Right lobe of liver (tissue), 6 donors: ENCODE measurements at regions not wholly inside any gene's neighbourhood (a gene's known extent, or its start where the extent isn't known, plus 50 kb on each side); places are given as distances from the start of the nearest gene placed in this dataset.

Source experiments
- ATAC-seq, 4 donors: fragments of 200-7000 bp; cut with Tn5 transposase; one replicate each; pipeline ENCODE4 v1.9.1; 2020; ENCODE audit warnings: mild to moderate bottlenecking in 4 of 4, moderate library complexity in 4 of 4
- DNase-seq, 3 donors: peaks; one replicate each; pipeline ENCODE4 v3.0.0-alpha.2; 2020
- H3K27ac ChIP-seq, 3 donors: fragments of 200-600 bp; one replicate each; pipeline ENCODE4 v1.8.0; 2022
- H3K27me3 ChIP-seq, 2 donors: fragments of 200-600 bp; one replicate each; pipeline ENCODE4 v1.8.0; 2022
- H3K36me3 ChIP-seq, 4 donors: fragments of 200-600 bp; sonication (generic) in 1 of 4; one replicate each; pipeline versions ENCODE4 v1.5.1 to v1.8.0; 2017 to 2022; ENCODE audit warnings: control low read depth in 1 of 4
- H3K4me1 ChIP-seq, 4 donors: fragments of 200-600 bp; sonication (generic) in 1 of 4; one replicate each; pipeline versions ENCODE4 v1.5.1 to v1.8.0; 2017 to 2022; ENCODE audit warnings: control low read depth in 1 of 4
- H3K4me3 ChIP-seq, 3 donors: fragments of 200-600 bp; one replicate each; pipeline ENCODE4 v1.8.0; 2022
- H3K9me3 ChIP-seq, 4 donors: fragments of 200-600 bp; sonication (generic) in 1 of 4; one replicate each; pipeline versions ENCODE4 v1.5.1 to v1.8.0; 2017 to 2022; ENCODE audit warnings: control low read depth in 1 of 4
- POLR2A ChIP-seq: fragments of 450-650 bp; IDR thresholded peaks from one replicate; pipeline ENCODE4 v1.6.1; 2017; ENCODE audit warnings: antibody characterized with exemption, mild to moderate bottlenecking
- WGBS: methylation state at CpG from one replicate; pipeline ENCODE4 v1.1.6; 2018; ENCODE audit warnings: low coverage, low lambda C conversion rate; ENCODE audit not compliant: insufficient coverage; ENCODE audit errors: missing lambda C conversion rate; 5-methylcytosine and 5-hydroxymethylcytosine counted together
- intact Hi-C, 2 donors: fragments of 100-400 bp; cut with DNase I; formaldehyde crosslinking; loops; one replicate each; pipeline versions ENCODE4 v1.11.2 to v1.14.1; 2022
- TF ChIP-seq, protein P1 (sequence below), 4 donors: fragments of 200-600 bp in 3 of 4; fragments of 450-650 bp in 1 of 4; IDR thresholded peaks; one replicate each; pipeline versions ENCODE4 v1.5.1 to v1.8.0; 2016 to 2022; ENCODE audit warnings: antibody characterized with exemption in 4 of 4, mild to moderate bottlenecking in 2 of 4
- donor health status: DM: no; HTN: yes; CAD: no.
- donor health status: DM: no; HTN: no; CAD: no.
- donor health status: DM: no; HTN: no; CAD: no.
- donor health status: DM: no; HTN: yes; CAD: no.
- donor health status: DM: no; HTN: yes; CAD: no.

DNA sequence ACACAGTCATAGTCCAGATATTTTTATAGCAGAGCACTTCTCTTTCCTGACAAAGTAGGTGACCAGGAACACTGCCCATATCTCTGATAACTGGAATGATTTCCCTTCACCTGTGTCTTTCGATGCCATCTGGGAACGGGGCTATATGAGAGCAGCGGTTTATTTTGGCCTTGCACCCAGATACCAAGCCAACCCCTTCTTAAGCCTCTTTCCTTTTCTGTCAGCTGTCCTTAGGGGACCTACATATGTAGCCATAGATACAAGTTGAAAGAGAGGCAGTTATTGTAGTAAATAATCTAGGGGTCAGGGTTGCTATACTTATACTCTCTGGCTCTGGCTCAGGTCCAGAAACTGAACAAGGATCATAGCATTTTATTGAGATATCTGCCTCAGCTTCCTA, 128.8 kb downstream of the NHLRC3 start:
- TF ChIP-seq, protein P1, sequence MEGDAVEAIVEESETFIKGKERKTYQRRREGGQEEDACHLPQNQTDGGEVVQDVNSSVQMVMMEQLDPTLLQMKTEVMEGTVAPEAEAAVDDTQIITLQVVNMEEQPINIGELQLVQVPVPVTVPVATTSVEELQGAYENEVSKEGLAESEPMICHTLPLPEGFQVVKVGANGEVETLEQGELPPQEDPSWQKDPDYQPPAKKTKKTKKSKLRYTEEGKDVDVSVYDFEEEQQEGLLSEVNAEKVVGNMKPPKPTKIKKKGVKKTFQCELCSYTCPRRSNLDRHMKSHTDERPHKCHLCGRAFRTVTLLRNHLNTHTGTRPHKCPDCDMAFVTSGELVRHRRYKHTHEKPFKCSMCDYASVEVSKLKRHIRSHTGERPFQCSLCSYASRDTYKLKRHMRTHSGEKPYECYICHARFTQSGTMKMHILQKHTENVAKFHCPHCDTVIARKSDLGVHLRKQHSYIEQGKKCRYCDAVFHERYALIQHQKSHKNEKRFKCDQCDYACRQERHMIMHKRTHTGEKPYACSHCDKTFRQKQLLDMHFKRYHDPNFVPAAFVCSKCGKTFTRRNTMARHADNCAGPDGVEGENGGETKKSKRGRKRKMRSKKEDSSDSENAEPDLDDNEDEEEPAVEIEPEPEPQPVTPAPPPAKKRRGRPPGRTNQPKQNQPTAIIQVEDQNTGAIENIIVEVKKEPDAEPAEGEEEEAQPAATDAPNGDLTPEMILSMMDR (IDR thresholded peaks at IDR 0.05): no peak
- no peak for TF ChIP-seq POLR2A
- no peak for ATAC-seq
- intact Hi-C loops: no loop called here

DNA sequence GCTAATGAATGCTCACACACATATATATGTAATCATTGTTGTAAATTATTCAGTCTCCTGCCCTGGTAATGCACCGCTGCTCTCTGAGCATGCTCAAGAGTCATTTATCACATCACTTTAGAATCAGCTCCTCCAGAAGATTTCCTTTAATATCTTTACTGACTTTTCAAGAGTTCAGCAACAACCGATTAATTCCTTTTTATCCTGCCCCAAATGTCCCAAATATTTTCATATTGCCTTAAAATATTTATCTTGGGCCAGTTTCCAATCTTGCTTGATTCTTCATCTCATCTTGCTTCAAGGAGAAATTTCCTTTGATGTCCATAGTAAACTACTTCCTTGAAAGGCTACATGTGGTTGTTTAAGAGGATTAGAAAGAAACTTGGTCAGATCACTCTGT, 132.5 kb downstream of the NHLRC3 start:
- Histone ChIP-seq H3K4me3 (no peak overlapping the region), H3K36me3 (no peaks in the 10 kb centered on the region), H3K4me1 (no peaks in the 10 kb centered on the region), H3K27me3 (no peaks in the 10 kb centered on the region), H3K27ac (no peak overlapping the region), H3K9me3 (no peaks in the 10 kb centered on the region)
- WGBS: 38% methylated on average over 2 of the region's 2 CpGs
- no peak for TF ChIP-seq POLR2A
- TF ChIP-seq, protein P1 (IDR thresholded peaks at IDR 0.05): no peak
- intact Hi-C loops: no loop called here
- DNase-seq (no peak), ATAC-seq (no peak)

More for the DNA sequence above, 128.8 kb downstream of the NHLRC3 start:
- Histone ChIP-seq H3K27ac (no peak overlapping the region), H3K36me3 (no peaks in the 10 kb centered on the region), H3K27me3 (no peaks in the 10 kb centered on the region), H3K4me1 (no peaks in the 10 kb centered on the region), H3K9me3 (no peaks in the 10 kb centered on the region), H3K4me3 (no peak overlapping the region)
- no peak for DNase-seq
- whole genome bisulfite sequencing: 40% methylated on average over 2 of the region's 3 CpGs

DNA sequence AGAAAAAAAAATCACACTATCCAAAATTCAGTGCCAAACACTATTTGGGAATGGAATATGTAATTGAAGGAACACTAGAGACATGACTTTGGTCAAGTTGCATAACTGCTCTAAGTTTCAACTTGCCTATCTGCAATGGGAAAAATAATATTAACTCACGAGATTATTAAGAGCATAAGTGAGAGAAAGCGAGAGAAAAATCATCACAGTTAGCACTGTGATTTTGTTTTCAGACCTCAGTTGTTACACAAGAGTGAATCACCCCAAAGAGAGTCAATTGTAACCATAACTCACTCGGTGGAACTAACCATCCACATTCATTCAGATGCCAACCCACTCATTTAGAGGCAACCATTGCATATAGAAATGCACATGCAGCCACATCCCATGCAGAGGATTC, 147.1 kb downstream of the NHLRC3 start:
- Histone ChIP-seq H3K27me3 (no peaks in the 10 kb centered on the region), H3K4me1 (no peaks in the 10 kb centered on the region), H3K36me3 (no peaks in the 10 kb centered on the region), H3K4me3 (no peak overlapping the region), H3K9me3 (no peaks in the 10 kb centered on the region), H3K27ac (no peak overlapping the region)
- 36% methylated on average over 3 of the region's 3 CpGs for WGBS
- DNase-seq: no peak
- intact Hi-C loops: no loop called here
- no peak for ATAC-seq
- TF ChIP-seq, protein P1 (IDR thresholded peaks at IDR 0.05): no peak
- TF ChIP-seq POLR2A: no peak

DNA sequence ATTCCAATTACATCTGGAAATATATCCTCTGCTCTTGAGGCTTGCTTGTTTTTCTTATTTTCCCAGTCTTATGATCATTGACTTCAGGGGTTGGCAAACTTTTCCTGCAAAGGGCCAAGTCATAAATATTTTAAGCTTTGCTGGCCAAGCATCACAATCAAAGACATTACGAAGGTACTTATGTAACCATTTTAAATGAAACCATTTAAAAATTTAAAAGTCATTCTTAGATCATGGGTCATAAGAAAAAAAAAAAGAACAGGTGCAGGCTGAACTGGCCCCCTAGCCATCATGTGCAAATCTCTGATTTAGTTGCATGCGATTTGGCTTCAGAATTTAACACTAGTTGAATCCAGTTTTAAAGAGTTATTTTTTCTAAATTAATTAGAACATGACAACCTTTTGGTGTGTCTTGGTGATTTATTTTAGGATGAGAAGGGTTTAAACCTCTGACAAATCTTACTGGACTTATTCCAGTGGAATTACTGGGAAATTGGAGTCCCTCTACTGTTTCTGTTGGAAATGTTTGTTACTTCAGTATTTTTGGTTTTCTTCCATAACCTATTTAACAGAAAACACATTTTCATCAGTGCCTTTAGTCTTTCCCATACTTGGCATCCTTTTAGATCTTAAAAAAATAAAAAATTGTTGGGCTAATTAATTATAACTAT, 148.1 kb downstream of the NHLRC3 start:
- H3K9me3 ChIP-seq: no peaks in the 10 kb centered on the region
- DNase-seq (no peak), ATAC-seq (no peak)
- TF ChIP-seq, protein P1 (IDR thresholded peaks at IDR 0.05): no peak
- TF ChIP-seq POLR2A: no peak
- 48% methylated on average over 2 of the region's 2 CpGs for WGBS
- no peaks in the 10 kb centered on the region for H3K27me3 ChIP-seq
- intact Hi-C loops: no loop called here
- H3K4me3 ChIP-seq: no peak overlapping the region
- H3K36me3 ChIP-seq: no peaks in the 10 kb centered on the region
- no peaks in the 10 kb centered on the region for H3K4me1 ChIP-seq
- H3K27ac ChIP-seq: no peak overlapping the region
